Esophagus squamous epithelium (tissue), 5 donors: ENCODE measurements at regions not wholly inside any gene's neighbourhood (a gene's known extent, or its start where the extent isn't known, plus 50 kb on each side); places are given as distances from the start of the nearest gene placed in this dataset.

Experiments
- DNase-seq: peaks from one replicate; lab custom pipeline; 2025; lab: John Stamatoyannopoulos, UW
- H3K27ac ChIP-seq, 4 donors: fragments of 200-600 bp; sonication (generic); one replicate each; pipeline ENCODE4 v1.5.1; 2016 to 2019; ENCODE audit warnings: mild to moderate bottlenecking in 1 of 4
- H3K27me3 ChIP-seq, 4 donors: fragments of 200-600 bp; sonication (generic); 1 replicate in 3 of 4; 2 replicates in 1 of 4; pipeline versions ENCODE4 v1.5.1 to v1.6.0; 2017 to 2021; ENCODE audit warnings: antibody characterized with exemption in 1 of 4
- H3K36me3 ChIP-seq, 3 donors: fragments of 200-600 bp; sonication (generic); one replicate each; pipeline ENCODE4 v1.5.1; 2016 to 2019
- H3K4me1 ChIP-seq, 3 donors: fragments of 200-600 bp; sonication (generic); one replicate each; pipeline ENCODE4 v1.5.1; 2017 to 2019
- H3K4me3 ChIP-seq, 4 donors: fragments of 200-600 bp; sonication (generic); 1 replicate in 3 of 4; 2 replicates in 1 of 4; pipeline ENCODE4 v1.5.1; 2016 to 2019; ENCODE audit warnings: mild to moderate bottlenecking in 2 of 4, moderate library complexity in 1 of 4
- H3K9me3 ChIP-seq, 3 donors: fragments of 200-600 bp; sonication (generic); one replicate each; pipeline ENCODE4 v1.5.1; 2016 to 2019
- POLR2A ChIP-seq, 4 donors: fragments of 450-650 bp; IDR thresholded peaks; one replicate each; pipeline ENCODE4 v1.6.1; 2017; ENCODE audit warnings: antibody characterized with exemption in 4 of 4, mild to moderate bottlenecking in 4 of 4, moderate library complexity in 3 of 4
- WGBS, 2 donors: methylation state at CpG; one replicate each; pipeline ENCODE4 v1.1.5; 2018; 5-methylcytosine and 5-hydroxymethylcytosine counted together
- intact Hi-C: fragments of 100-400 bp; cut with DNase I; formaldehyde crosslinking; loops from one replicate; pipeline ENCODE4 v1.15.0; 2022
- TF ChIP-seq, protein P1 (sequence below), 6 experiments: fragments of 450-650 bp in 4 of 6; fragments of 200-600 bp in 2 of 6; sonication (generic) in 2 of 6; IDR thresholded peaks; one replicate each; pipeline ENCODE4 v1.5.1; 2016 to 2019; ENCODE audit warnings: antibody characterized with exemption in 6 of 6, mild to moderate bottlenecking in 4 of 6, moderate library complexity in 4 of 6
- donor health status: DM: yes; HTN: yes; CAD: no.

DNA sequence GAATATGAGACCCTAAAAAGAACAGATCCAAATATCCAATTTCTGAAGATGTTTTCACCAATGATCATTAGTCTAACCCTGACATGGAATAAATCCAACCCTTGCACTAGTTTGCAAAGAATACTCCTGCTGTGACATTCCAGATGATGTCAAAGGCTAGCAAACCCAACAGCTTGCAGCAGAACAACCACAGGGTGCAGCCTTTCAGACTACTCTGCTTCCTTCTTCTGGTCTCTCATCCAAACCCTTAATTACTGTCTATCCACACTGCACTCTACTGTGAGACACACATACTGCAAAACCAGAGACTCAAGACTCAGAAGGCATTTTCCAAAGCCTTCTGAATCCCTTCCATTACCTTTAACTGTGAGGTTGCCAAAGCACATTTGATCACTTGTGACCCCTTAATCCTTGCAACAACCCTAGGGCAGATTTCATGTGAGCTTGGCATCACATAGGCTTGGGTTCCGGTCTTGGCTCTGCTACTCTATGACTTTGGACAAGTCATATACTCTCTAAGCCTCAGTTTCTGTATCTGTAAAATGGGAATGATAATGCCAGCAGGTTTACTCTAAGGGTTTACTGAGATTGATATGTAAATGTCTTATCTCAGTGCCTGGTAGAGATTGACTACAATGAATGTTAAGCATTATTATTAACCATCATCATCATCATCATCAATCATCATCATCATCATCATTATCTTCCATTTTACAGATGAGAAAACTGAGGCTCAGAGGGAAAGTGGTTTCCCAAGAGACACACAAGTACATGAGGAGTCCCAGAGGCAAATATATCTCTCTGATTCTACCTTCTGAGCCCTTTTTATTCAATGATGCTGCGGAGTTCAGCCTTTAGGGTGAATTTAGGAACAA lies 94.5 kb downstream of the SYF2 start:
- no peak for DNase-seq
- TF ChIP-seq POLR2A (IDR thresholded peaks at IDR 0.05): no peak
- TF ChIP-seq, protein P1, sequence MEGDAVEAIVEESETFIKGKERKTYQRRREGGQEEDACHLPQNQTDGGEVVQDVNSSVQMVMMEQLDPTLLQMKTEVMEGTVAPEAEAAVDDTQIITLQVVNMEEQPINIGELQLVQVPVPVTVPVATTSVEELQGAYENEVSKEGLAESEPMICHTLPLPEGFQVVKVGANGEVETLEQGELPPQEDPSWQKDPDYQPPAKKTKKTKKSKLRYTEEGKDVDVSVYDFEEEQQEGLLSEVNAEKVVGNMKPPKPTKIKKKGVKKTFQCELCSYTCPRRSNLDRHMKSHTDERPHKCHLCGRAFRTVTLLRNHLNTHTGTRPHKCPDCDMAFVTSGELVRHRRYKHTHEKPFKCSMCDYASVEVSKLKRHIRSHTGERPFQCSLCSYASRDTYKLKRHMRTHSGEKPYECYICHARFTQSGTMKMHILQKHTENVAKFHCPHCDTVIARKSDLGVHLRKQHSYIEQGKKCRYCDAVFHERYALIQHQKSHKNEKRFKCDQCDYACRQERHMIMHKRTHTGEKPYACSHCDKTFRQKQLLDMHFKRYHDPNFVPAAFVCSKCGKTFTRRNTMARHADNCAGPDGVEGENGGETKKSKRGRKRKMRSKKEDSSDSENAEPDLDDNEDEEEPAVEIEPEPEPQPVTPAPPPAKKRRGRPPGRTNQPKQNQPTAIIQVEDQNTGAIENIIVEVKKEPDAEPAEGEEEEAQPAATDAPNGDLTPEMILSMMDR (IDR thresholded peaks at IDR 0.05): no peak
- H3K36me3 ChIP-seq: no peaks in the 10 kb centered on the region
- H3K4me3 ChIP-seq: no peak overlapping the region
- 93 to 100% methylated on average over 1 to 2 of the region's 2 CpGs for WGBS, 2 donors
- peaks cover 0 to 68% (median 0%) of the 10 kb centered on the region in 4 donors for H3K27me3 ChIP-seq
- no peaks in the 10 kb centered on the region for H3K4me1 ChIP-seq
- no peak overlapping the region for H3K27ac ChIP-seq
- no peaks in the 10 kb centered on the region for H3K9me3 ChIP-seq
- intact Hi-C loops: no loop called here

DNA sequence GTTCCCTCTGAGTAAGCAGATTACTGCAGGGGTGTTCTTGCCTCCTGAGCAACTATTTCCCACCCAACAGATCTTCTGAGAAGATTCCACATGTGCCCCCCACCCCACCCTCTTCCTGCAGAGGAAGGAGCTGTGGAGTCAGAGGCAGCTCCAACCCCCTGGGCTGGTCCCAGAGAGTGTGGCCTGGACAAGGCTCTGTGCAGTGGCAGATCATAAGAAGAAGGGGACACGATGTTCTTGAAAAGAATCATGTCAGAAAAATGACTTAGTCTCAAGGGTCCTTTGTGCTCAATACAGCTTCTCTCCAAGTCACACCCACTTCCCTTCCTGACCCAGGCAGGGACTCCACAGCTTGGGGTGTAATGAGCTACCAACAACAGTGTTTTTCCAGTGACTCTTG lies 95.2 kb downstream of the SYF2 start:
- Histone ChIP-seq H3K4me3 (no peak overlapping the region), H3K27ac (no peak overlapping the region), H3K27me3 (peaks cover 0 to 68% (median 0%) of the 10 kb centered on the region in 4 donors), H3K36me3 (no peaks in the 10 kb centered on the region), H3K4me1 (no peaks in the 10 kb centered on the region), H3K9me3 (no peaks in the 10 kb centered on the region)
- TF ChIP-seq, protein P1 (IDR thresholded peaks at IDR 0.05): no peak
- no peak for TF ChIP-seq POLR2A (IDR thresholded peaks at IDR 0.05)
- WGBS, 2 donors: 17 to 60% methylated on average over 1 of the region's 1 CpG
- no peak for DNase-seq
- intact Hi-C loops: no loop called here

DNA sequence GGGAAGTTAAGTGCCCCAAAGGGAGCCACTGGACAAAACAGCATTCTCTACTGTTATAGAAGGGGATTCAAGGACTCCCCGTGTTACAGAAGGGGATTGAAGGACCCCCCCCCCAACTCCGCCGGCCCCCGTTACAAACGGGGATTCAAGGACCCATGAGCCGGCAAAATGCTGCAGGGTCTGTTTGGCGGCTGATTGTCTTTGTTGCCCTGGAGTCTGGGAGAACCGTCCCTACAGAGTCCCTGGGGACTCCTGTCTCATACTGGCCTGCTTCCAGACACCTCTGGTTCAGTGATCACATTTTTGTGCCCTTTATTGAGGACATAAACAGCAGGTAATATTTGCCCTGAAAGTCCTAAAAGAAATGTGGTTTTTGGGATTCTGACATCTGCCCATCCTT lies 96.4 kb downstream of the SYF2 start:
- no peak overlapping the region for H3K27ac ChIP-seq
- TF ChIP-seq, protein P1 (IDR thresholded peaks at IDR 0.05): no peak
- no peak for TF ChIP-seq POLR2A (IDR thresholded peaks at IDR 0.05)
- H3K4me1 ChIP-seq: no peaks in the 10 kb centered on the region
- 68 to 78% methylated on average over 1 to 8 of the region's 8 CpGs for WGBS, 2 donors
- no peaks in the 10 kb centered on the region for H3K36me3 ChIP-seq
- no peaks in the 10 kb centered on the region for H3K9me3 ChIP-seq
- peaks cover 0 to 80% (median 2%) of the 10 kb centered on the region in 4 donors for H3K27me3 ChIP-seq
- intact Hi-C loops: no loop called here
- DNase-seq: no peak
- H3K4me3 ChIP-seq: no peak overlapping the region

DNA sequence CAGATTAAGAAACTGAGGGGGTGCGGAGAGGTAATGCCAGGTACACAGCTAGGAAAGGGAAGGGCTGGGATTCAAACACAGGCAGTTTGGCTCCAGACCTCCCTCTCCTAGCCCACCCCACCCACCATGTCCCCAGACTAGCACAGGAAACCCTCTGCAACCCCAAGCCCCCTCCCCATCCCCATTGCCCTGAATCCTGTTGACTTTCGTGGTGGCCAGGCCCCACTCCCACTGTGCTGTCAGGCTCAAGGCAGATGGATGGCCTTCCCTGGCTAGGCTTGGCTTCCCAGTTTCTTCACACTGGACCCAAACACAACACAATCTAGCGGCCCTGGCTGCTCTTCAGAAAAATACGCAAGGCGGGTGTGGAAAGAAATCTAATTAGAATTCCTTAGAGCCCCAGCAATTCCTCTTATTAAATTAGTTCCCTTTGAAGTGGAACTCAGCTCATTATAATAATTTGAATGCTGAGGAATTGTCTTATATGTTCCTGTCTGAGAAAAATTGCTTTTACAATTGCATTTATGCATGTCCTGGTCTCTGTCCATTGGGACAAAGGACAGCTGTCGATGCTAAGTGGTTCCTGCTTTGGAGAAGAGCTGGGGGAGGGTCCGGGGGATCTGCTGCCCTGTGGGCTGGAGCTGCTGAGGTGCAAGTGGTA lies 97.4 kb downstream of the SYF2 start:
- no peak overlapping the region for H3K4me3 ChIP-seq
- no peaks in the 10 kb centered on the region for H3K9me3 ChIP-seq
- H3K27ac ChIP-seq: no peak overlapping the region
- H3K4me1 ChIP-seq: no peaks in the 10 kb centered on the region
- 55 to 70% methylated on average over 5 to 7 of the region's 7 CpGs for WGBS, 2 donors
- TF ChIP-seq, protein P1 (IDR thresholded peaks at IDR 0.05): no peak
- no peak for TF ChIP-seq POLR2A (IDR thresholded peaks at IDR 0.05)
- H3K27me3 ChIP-seq: peaks cover 0 to 81% (median 2%) of the 10 kb centered on the region in 4 donors
- no peaks in the 10 kb centered on the region for H3K36me3 ChIP-seq
- intact Hi-C loops: no loop called here
- no peak for DNase-seq

DNA sequence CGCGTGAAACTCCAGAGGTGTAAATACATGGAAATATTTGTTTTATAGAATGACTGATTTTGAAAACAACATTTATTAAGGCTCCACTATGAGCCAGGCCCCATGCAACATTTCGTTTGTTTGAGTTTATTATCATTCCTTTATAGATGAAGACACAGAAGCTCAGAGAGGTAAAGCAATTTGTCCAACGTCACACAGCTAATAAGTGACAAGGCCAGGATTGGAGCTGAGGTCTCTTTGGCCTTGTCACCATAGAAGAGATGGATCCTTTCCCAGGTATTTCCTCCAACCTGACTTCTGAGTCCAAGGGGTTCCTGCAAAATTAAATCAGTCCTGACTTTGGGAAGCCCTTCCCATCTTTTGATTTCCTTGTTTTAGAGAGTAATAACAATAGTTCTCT lies 98.0 kb downstream of the SYF2 start:
- Histone ChIP-seq H3K27me3 (peaks cover 0 to 75% (median 2%) of the 10 kb centered on the region in 4 donors), H3K4me1 (no peaks in the 10 kb centered on the region), H3K4me3 (no peak overlapping the region), H3K36me3 (no peaks in the 10 kb centered on the region), H3K9me3 (no peaks in the 10 kb centered on the region), H3K27ac (no peak overlapping the region)
- intact Hi-C loops: no loop called here
- TF ChIP-seq, protein P1 (IDR thresholded peaks at IDR 0.05): no peak
- TF ChIP-seq POLR2A (IDR thresholded peaks at IDR 0.05): no peak
- 73 to 78% methylated on average over 4 of the region's 4 CpGs for WGBS, 2 donors
- DNase-seq: no peak
